Left forelimb (tissue), 1 donor: ENCODE measurements at regions not wholly inside any gene's neighbourhood (a gene's known extent, or its start where the extent isn't known, plus 50 kb on each side); places are given as distances from the start of the nearest gene placed in this dataset.

Source experiments
- DNase-seq: peaks from one replicate; pipeline ENCODE4 v3.0.0-alpha.2; 2018; ENCODE audit warnings: low spot score

DNA sequence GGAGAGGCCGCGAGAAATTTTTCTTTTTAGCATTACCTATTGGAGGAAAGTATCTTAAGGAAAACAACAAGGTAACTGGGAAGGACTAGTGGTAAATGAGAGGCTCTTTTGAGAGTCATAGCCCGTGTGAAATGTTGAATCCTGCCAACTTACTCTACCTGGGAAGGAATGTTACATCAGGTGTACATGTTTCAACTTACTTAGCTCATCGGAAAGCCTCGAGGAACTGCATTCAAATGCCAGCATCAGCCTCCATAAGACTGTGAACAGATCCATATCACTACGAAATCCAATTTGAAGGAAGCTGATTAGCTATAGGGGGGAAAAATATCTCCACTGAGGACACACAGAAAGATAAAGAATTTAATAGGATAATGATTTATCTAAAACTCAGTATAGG is 72.3 kb upstream of the PDZRN3 start:
- no peak for DNase-seq

DNA sequence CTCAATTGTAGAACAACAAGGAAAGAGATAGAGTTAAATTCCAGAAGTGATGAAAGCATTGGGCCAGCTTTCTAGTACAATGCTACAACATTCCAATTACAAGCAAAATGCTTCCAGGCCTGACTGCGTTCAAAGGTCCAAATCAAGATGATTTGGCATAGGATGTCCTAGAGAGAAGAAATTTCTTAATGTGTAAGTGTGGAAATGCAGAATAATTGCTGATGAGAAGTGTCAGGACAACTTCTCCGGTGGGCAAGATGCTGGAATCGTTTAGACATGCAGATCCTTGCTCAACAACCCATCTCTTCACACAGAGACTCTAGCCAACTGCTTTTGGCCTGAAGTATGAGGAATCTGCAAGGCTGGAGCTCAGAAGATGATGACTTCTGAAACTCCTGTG is 71.1 kb upstream of the PDZRN3 start:
- no peak for DNase-seq

DNA sequence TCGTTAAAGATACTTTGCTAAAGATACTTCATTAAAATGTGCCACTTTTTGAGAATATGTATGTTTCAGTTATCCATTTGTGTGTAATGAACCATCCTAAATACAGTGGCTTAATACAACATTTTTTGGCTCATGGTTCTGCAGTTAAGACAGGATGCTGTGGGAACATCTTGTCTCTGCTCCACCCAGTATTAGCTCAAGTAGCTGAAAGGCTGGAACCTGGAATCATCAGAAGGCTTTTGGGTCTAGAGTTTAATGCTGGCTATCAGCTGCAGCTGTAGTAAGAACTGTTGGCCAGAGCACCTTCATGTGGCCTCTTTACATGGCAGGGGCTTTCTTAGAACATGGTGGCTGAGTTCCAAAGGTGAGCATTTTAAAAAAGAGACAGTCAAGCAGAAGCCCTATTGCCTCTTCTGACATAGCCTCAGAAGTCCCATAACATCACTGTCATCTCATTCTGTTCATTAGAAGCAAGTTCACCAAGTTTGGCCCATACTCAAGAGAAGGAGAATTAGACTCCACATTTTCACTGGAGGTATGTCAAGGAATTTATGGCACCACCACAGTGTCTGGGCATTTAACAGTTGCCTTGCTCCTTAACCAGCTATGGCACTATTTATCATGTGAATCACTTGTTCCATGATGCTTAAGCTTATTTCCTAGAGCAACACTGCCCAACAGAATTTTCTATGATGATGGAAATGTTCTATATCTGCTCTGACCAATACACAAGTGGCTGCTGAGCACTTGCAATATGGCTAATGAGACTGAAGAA is 70.4 kb upstream of the PDZRN3 start:
- DNase-seq, result no peak

DNA sequence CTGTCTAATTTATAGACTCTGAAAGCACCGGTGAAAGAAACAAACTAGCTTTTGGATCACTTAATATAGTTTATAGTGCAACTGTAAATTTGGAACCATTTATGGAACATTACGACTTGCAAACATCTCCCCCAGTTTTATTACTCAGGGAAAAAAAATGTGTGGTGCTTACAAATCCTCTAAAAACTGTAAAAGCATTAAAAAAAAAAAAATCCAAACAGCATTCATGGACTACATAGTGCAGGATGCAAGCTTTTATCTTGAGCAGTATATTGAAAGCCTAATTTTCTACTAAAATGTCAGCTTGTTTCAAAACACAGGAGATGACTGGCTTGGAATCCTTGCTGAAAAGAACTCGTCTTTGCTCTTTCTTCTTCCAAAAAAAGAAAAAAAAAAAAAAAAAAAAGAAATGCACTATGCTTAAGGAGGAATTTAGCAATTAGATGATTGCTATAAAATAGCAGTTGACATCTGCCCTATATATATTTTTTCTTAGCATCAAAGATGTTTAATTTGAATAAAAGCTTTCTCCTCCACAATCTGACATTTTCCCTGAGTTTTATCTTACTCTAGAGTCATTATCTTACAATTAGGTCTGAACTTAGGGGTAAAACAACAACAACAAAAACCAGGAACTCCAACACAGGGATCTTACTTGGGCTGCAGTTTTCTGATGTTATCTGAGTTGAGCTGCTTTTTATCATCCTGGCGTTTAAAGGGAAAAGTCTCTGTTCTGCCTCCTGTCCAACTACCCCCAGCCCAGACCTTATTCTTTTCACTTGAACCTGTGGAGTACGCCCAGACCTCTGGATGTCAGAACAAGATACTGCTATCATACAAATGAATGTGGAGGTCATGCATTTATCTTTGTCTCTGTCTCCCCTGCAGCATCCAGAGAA is 62.6 kb upstream of the PDZRN3 start:
- no peak for DNase-seq

DNA sequence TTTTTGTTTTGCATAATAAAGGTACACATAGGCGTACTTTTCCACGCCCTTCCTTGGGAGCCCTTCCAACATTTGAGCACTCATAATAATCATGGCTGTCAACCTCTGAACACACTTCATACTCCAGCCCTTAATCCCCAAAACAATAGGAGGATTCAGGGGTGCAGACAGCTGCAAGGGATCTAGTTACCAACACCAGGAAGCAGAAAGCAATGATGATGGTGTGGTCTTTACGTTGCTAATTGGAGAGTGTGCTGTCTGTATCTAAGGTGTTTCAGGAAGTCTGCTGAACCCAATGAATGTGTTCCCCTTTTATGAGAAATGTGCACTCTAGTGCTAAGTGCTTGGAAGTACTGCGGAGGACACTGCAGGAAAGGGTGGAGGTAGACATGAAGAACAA is 60.3 kb upstream of the PDZRN3 start:
- DNase-seq, result no peak

DNA sequence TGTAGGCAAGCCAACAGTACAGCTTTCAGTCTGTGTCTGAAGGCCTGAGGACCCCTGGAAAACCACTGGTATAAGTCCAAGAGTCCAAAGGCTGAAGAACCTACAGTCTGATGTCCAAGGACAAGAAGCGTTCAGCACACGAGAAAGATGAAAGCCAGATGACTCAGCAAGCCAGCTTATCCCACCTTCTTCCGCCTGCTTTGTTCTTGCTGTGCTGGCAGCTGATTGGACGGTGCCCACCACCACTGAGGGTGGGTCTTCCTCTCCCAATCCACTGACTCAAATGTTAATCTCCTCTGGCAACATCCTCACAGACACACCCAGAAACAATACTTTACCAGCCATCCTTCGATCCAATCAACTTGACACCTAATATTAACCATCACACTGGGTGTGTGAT is 59.0 kb upstream of the PDZRN3 start:
- no peak for DNase-seq

DNA sequence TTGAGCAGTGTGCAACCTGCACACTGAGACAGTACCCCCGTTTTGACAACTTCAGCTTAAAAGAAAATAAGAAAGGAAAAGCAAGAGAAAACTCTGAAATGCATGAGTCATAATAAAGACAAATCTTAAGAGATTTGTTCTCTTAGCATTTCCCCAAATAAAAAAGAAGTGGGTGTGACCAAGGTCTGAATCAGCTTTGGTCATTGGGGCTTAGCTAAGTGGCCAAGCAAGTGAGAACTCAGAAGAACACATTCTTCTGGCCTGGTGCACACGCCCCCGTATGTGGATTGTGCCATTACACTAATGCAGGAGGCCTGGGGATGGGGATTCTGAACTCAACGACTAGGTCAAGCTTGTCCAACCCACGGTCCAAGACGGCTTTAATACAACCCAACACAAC is 56.9 kb upstream of the PDZRN3 start:
- no peak for DNase-seq

DNA sequence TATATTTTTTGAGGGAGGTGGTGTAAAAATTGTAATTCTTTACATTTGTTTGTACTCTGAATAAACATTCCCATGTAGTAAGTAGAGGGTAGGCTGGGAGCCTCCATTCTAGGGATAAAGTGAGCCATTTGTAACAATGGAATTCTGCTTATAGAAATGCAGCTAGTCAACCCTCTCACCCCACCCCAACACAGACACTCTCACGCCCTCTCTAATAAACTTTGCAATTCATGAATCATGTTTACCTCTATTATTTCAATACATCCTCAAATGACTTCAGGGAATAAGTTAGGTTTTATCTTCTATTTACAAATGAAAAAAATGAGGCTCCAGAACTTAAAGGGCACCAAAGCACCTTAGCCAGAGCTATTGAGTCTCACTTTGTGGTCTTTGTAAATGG is 56.5 kb upstream of the PDZRN3 start:
- DNase-seq, result no peak

DNA sequence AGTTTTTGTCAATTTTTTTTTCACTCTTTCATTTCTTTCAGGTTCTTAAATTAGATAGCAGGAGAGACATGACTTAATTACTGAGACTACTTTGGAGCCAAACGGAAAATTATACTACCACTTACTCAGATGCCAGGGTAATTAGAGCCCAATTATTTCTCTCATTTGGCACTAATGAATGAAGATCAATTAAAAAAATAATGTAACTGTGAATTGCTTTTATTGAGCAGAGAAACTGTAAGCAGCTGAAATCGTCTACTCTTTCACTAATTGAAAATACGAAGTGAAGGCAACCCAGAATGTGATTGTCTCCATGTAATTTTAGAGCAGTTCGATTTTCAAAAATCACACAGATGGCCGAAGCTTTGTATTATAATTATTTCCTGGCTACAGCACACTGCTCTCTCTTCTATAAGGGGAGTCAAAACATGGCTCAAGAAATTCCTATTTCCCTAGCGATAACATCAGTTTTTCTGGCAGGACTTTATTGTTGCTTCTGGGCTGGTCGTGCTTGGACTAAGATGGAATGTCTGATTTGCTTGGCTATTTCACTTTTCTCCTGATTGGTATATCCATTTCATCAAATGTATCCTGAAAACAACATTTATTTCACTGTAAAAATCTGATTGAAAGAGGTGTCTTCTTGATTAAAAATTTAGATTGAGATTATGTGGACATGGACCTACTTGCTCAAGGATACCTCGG is 55.8 kb upstream of the PDZRN3 start:
- no peak for DNase-seq

DNA sequence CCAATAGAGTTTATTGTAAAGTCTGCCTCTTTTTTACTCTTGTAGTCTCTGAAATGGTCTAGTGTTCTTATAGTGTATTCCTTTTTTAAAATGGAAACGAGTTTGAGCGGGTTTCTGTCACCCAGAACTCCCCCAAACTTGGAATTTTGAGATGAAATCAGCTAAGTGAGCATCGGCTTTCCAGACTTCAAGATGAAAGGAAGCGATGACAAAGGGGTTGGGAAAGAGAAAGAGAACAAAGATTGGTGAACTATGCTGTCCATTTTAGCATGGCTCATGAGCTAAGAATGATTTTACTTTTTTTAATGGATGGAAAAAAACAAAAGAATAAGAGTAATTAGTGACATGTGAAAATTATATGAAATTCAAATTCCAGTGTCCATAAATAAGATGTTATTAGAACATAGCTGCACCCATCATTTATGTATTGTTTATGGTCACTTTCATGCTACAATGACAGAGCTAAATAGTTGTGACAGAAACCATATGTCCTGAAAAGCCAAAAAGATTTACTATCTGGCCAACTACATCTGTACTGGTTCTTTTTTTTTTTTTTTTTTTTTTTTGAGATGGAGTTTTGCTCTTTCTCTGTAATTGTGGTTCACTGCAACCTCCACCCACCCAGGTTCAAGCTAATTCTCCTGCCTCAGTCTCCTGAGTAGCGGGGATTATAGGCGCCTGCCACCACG is 52.7 kb upstream of the PDZRN3 start:
- DNase-seq, result no peak
